Lower leg skin (tissue), 4 donors: ENCODE measurements at regions not wholly inside any gene's neighbourhood (a gene's known extent, or its start where the extent isn't known, plus 50 kb on each side); places are given as distances from the start of the nearest gene placed in this dataset.

Source experiments
- DNase-seq, 2 donors: peaks; one replicate each; pipeline ENCODE4 v3.0.0-alpha.2; 2019; ENCODE audit warnings: low spot score in 2 of 2
- H3K4me3 ChIP-seq: fragments of 200-600 bp; sonication (generic); 2 replicates; pipeline ENCODE4 v1.5.1; 2017; ENCODE audit warnings: mild to moderate bottlenecking, low read depth; ENCODE audit not compliant: poor library complexity, severe bottlenecking
- CTCF ChIP-seq, 3 donors: fragments of 450-650 bp; IDR thresholded peaks; one replicate each; pipeline ENCODE4 v1.5.1; 2016; ENCODE audit warnings: antibody characterized with exemption in 3 of 3, mild to moderate bottlenecking in 3 of 3, moderate library complexity in 2 of 3
- POLR2A ChIP-seq, 2 donors: fragments of 450-650 bp; IDR thresholded peaks; one replicate each; pipeline ENCODE4 v1.6.1; 2016 to 2017; ENCODE audit warnings: antibody characterized with exemption in 2 of 2, mild to moderate bottlenecking in 1 of 2, moderate library complexity in 1 of 2
- WGBS, 2 donors: methylation state at CpG; one replicate each; pipeline ENCODE4 v1.1.5; 2018; 5-methylcytosine and 5-hydroxymethylcytosine counted together
- intact Hi-C: fragments of 100-400 bp; cut with DNase I; formaldehyde crosslinking; loops from one replicate; pipeline ENCODE4 v1.15.0; 2023; ENCODE audit warnings: low total_unique reads

DNA sequence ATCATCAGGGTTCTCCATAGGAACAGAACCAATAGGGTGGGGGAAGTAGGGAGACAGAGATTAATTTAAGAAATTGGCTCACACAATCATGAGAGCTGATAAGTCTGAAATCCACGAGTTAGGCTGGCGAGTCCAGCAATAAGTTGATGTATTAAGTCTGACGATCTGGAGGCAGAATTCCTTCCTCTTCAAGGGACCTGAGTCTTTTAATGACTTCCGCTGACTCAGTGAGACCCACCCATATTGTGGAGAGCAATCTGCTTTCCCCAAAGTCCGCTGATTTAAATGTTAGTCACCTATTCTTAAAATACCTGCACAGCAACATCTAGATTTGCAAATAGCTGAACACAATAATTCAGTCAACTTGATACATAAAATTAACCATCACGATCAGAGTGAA, 97.8 kb downstream of the SPTSSA start:
- 65 to 77% methylated on average over 6 of the region's 6 CpGs for WGBS, 2 donors
- TF ChIP-seq CTCF (IDR thresholded peaks at IDR 0.05) (no peak), POLR2A (IDR thresholded peaks at IDR 0.05) (no peak)
- intact Hi-C loops = no loop called here
- no peak overlapping the region for H3K4me3 ChIP-seq
- DNase-seq = no peak

DNA sequence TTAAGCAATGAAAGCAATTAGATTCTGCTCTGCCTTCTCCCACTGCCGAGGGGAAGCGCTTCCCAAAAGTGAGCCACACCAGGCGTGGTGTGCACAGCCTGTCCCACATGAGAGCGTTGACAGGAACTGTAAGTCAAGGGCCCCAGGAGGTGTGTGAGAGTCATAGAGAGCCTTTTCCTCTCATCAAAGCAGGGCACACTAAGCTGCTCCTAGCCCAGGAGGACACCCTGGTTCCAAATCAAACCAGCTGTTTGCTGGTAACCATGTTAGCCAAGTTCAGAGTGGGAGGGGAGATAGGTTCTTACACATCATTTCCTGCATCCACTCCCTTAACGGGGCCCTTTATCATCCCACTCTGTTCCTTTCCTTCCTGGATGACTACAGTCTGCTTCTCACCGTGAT, 98.3 kb downstream of the SPTSSA start:
- intact Hi-C loops = no loop called here
- DNase-seq = no peak
- H3K4me3 ChIP-seq = no peak overlapping the region
- WGBS, 2 donors = 40 to 51% methylated on average over 6 of the region's 6 CpGs
- no peak for TF ChIP-seq CTCF (IDR thresholded peaks at IDR 0.05)
- TF ChIP-seq POLR2A (IDR thresholded peaks at IDR 0.05) = no peak

- no peak overlapping the region for H3K4me3 ChIP-seq
- no peak for DNase-seq
- WGBS, 2 donors = 63 to 70% methylated on average over 3 of the region's 3 CpGs
- no peak for TF ChIP-seq CTCF (IDR thresholded peaks at IDR 0.05)
- no peak for TF ChIP-seq POLR2A (IDR thresholded peaks at IDR 0.05)
- intact Hi-C loops = no loop called here
Measured at GRCh38 chr14:34362641-34363251, 99.3 kb downstream of the SPTSSA start.

GRCh38 chr14:34361504-34362011, 100.5 kb downstream of the SPTSSA start:
- DNase-seq = no peak
- TF ChIP-seq POLR2A (IDR thresholded peaks at IDR 0.05) = no peak
- TF ChIP-seq CTCF (IDR thresholded peaks at IDR 0.05) = no peak
- intact Hi-C loops = no loop called here
- 43 to 56% methylated on average over 2 of the region's 2 CpGs for WGBS, 2 donors
- H3K4me3 ChIP-seq = no peak overlapping the region

GRCh38 chr14:34359420-34360117, 102.5 kb downstream of the SPTSSA start:
- no peak for DNase-seq
- no peak for TF ChIP-seq CTCF (IDR thresholded peaks at IDR 0.05)
- TF ChIP-seq POLR2A (IDR thresholded peaks at IDR 0.05) = no peak
- no peak overlapping the region for H3K4me3 ChIP-seq
- 50 to 52% methylated on average over 6 of the region's 6 CpGs for WGBS, 2 donors
- intact Hi-C loops = no loop called here
